Gastroesophageal sphincter (tissue), 4 donors: ENCODE measurements at regions not wholly inside any gene's neighbourhood (a gene's known extent, or its start where the extent isn't known, plus 50 kb on each side); places are given as distances from the start of the nearest gene placed in this dataset.

Source experiments
- ATAC-seq: fragments of 150-250 bp; one replicate; pipeline ENCODE4 v1.9.1; 2016; ENCODE audit warnings: mild to moderate bottlenecking, moderate library complexity
- H3K27ac ChIP-seq, 4 donors: fragments of 200-600 bp; sonication (generic) in 3 of 4; 1 replicate in 3 of 4; 2 replicates in 1 of 4; pipeline ENCODE4 v1.5.1; 2016 to 2019
- H3K27me3 ChIP-seq: fragments of 200-600 bp; sonication (generic); one replicate; pipeline ENCODE4 v1.5.1; 2019
- H3K36me3 ChIP-seq, 2 donors: fragments of 200-600 bp; sonication (generic); one replicate each; pipeline ENCODE4 v1.5.1; 2019; ENCODE audit warnings: control low read depth in 1 of 2
- H3K4me1 ChIP-seq, 3 donors: fragments of 200-600 bp; sonication (generic); 1 replicate in 2 of 3; 2 replicates in 1 of 3; pipeline ENCODE4 v1.5.1; 2016 to 2019; ENCODE audit warnings: control low read depth in 2 of 3
- H3K4me3 ChIP-seq, 2 donors: fragments of 200-600 bp; sonication (generic); one replicate each; pipeline ENCODE4 v1.5.1; 2019; ENCODE audit warnings: mild to moderate bottlenecking in 1 of 2, moderate library complexity in 1 of 2
- H3K9me3 ChIP-seq, 3 donors: fragments of 200-600 bp; sonication (generic); one replicate each; pipeline ENCODE4 v1.5.1; 2017 to 2019; ENCODE audit warnings: control low read depth in 2 of 3
- CTCF ChIP-seq, 4 experiments: fragments of 200-600 bp in 2 of 4; fragments of 450-650 bp in 2 of 4; sonication (generic) in 1 of 4; IDR thresholded peaks; one replicate each; pipeline ENCODE4 v1.5.1; 2017 to 2019; ENCODE audit warnings: antibody characterized with exemption in 4 of 4, mild to moderate bottlenecking in 2 of 4, moderate library complexity in 2 of 4
- EP300 ChIP-seq: sonication (generic); formaldehyde crosslinking; IDR thresholded peaks from one replicate; pipeline ENCODE4 v1.6.1; 2017; ENCODE audit warnings: antibody characterized with exemption, mild to moderate bottlenecking
- POLR2A ChIP-seq, 2 donors: fragments of 450-650 bp; IDR thresholded peaks; one replicate each; pipeline ENCODE4 v1.6.1; 2017; ENCODE audit warnings: antibody characterized with exemption in 2 of 2, mild to moderate bottlenecking in 2 of 2, moderate library complexity in 1 of 2
- POLR2AphosphoS5 ChIP-seq: sonication (generic); formaldehyde crosslinking; IDR thresholded peaks from one replicate; pipeline ENCODE4 v1.6.1; 2017; ENCODE audit warnings: antibody characterized with exemption
- WGBS, 2 donors: methylation state at CpG; one replicate each; pipeline ENCODE4 v1.1.5; 2018; ENCODE audit warnings: low coverage in 1 of 2; 5-methylcytosine and 5-hydroxymethylcytosine counted together

- no peak for TF ChIP-seq POLR2AphosphoS5
- TF ChIP-seq CTCF (IDR thresholded peaks at IDR 0.05): no peak
- TF ChIP-seq EP300: no peak
- TF ChIP-seq POLR2A (IDR thresholded peaks at IDR 0.05): no peak
- Histone ChIP-seq H3K9me3 (peaks cover 0 to 8% (median 0%) of the 10 kb centered on the region in 3 donors), H3K27ac (no peak overlapping the region), H3K36me3 (no peaks in the 10 kb centered on the region), H3K27me3 (peaks cover 4% of the 10 kb centered on the region), H3K4me3 (no peak overlapping the region), H3K4me1 (no peaks in the 10 kb centered on the region)
- no peak for ATAC-seq
- 33 to 65% methylated on average over 2 to 3 of the region's 3 CpGs for WGBS, 2 donors
Measured at GRCh38 chr2:2887772-2888387, 489.7 kb downstream of the EIPR1 start.

- Histone ChIP-seq H3K27ac (no peak overlapping the region), H3K4me3 (no peak overlapping the region), H3K27me3 (peaks cover 4% of the 10 kb centered on the region), H3K4me1 (no peaks in the 10 kb centered on the region), H3K36me3 (no peaks in the 10 kb centered on the region), H3K9me3 (peaks cover 0 to 15% (median 0%) of the 10 kb centered on the region in 3 donors)
- ATAC-seq: no peak
- TF ChIP-seq POLR2A (IDR thresholded peaks at IDR 0.05) (no peak), EP300 (no peak), POLR2AphosphoS5 (no peak)
- WGBS, 2 donors: 54 to 76% methylated on average over 5 to 7 of the region's 7 CpGs
Measured at GRCh38 chr2:2886922-2887321, 490.7 kb downstream of the EIPR1 start.

- WGBS, 2 donors: 78% methylated on average over 4 to 5 of the region's 5 CpGs
- H3K4me3 ChIP-seq: no peak overlapping the region
- peaks cover 0 to 25% (median 0%) of the 10 kb centered on the region in 3 donors for H3K9me3 ChIP-seq
- H3K4me1 ChIP-seq: no peaks in the 10 kb centered on the region
- no peak overlapping the region for H3K27ac ChIP-seq
- ATAC-seq: no peak
- H3K36me3 ChIP-seq: no peaks in the 10 kb centered on the region
- TF ChIP-seq CTCF (IDR thresholded peaks at IDR 0.05) (no peak), EP300 (no peak), POLR2AphosphoS5 (no peak), POLR2A (IDR thresholded peaks at IDR 0.05) (no peak)
- H3K27me3 ChIP-seq: peaks cover 5% of the 10 kb centered on the region
Measured at GRCh38 chr2:2881499-2881898, 496.1 kb downstream of the EIPR1 start.

- no peak for TF ChIP-seq EP300
- TF ChIP-seq POLR2AphosphoS5: no peak
- no peak for TF ChIP-seq POLR2A (IDR thresholded peaks at IDR 0.05)
- TF ChIP-seq CTCF (IDR thresholded peaks at IDR 0.05): no peak
- Histone ChIP-seq H3K36me3 (no peaks in the 10 kb centered on the region), H3K4me1 (no peaks in the 10 kb centered on the region), H3K27me3 (peaks cover 5% of the 10 kb centered on the region), H3K4me3 (no peak overlapping the region), H3K27ac (no peak overlapping the region), H3K9me3 (peaks cover 0 to 25% (median 0%) of the 10 kb centered on the region in 3 donors)
- ATAC-seq: no peak
- 86 to 92% methylated on average over 4 of the region's 4 CpGs for WGBS, 2 donors
Measured at GRCh38 chr2:2880938-2881337, 496.7 kb downstream of the EIPR1 start.

- TF ChIP-seq CTCF (IDR thresholded peaks at IDR 0.05): no peak
- 19 to 22% methylated on average over 4 to 7 of the region's 7 CpGs for WGBS, 2 donors
- H3K36me3 ChIP-seq: no peaks in the 10 kb centered on the region
- no peaks in the 10 kb centered on the region for H3K4me1 ChIP-seq
- no peak overlapping the region for H3K27ac ChIP-seq
- no peak overlapping the region for H3K4me3 ChIP-seq
- peaks cover 5% of the 10 kb centered on the region for H3K27me3 ChIP-seq
- ATAC-seq: no peak
- H3K9me3 ChIP-seq: peaks cover 0 to 25% (median 0%) of the 10 kb centered on the region in 3 donors
Measured at GRCh38 chr2:2879781-2880180, 497.8 kb downstream of the EIPR1 start.
